GM12892 (cell line): ENCODE measurements at regions not wholly inside any gene's neighbourhood (a gene's known extent, or its start where the extent isn't known, plus 50 kb on each side); places are given as distances from the start of the nearest gene placed in this dataset.

Experiments
- POLR2A ChIP-seq: IDR thresholded peaks from 2 replicates; pipeline ENCODE4 v1.6.1; 2011; ENCODE audit warnings: low read depth, low read length, control low read depth
- POLR2AphosphoS5 ChIP-seq: IDR thresholded peaks from 2 replicates; pipeline ENCODE4 v1.6.1; 2011; ENCODE audit warnings: low read depth, low read length, control low read depth

DNA sequence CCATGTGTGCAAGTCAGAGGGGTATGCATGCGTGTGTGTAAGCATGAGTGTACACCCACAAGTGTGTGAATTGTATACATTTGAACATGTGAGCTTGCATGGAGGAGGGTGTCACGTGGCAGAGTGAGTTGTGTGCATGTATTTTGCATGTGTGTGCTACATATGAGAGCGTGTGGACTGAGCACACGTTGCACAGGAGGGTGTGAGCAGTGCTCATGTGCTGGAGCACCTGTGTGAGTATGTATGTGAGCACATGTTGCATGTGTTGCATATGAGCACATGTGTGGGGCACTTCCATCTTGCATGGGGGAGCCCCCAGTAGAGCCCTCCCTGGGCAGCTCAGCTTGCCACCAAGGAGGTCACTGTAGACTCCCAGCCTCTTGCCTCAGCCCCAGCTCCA is 180.2 kb upstream of the MYL2 start:
- TF ChIP-seq POLR2A = no peak
- TF ChIP-seq POLR2AphosphoS5 = no peak
